WTC11 (cell line): ENCODE measurements at regions not wholly inside any gene's neighbourhood (a gene's known extent, or its start where the extent isn't known, plus 50 kb on each side); places are given as distances from the start of the nearest gene placed in this dataset.

ENCODE experiments used
- ATAC-seq: fragments of 200-7000 bp; cut with Tn5 transposase; 2 replicates; pipeline ENCODE4 v1.10.0; 2021; ENCODE audit warnings: mild to moderate bottlenecking, moderate library complexity
- CTCF ChIA-PET: fragments of 300-600 bp; sonication (Branson Sonifier 250); formaldehyde crosslinking; loops from one replicate; lab custom pipeline; 2021; ENCODE audit warnings: antibody characterized with exemption; lab: Charles Lee
- POLR2A ChIA-PET: fragments of 350-600 bp; sonication (Branson Sonifier 250); formaldehyde crosslinking; loops from one replicate; lab custom pipeline; 2021; ENCODE audit warnings: antibody characterized with exemption; lab: Charles Lee
- DNase-seq: peaks from one replicate; pipeline ENCODE4 v3.0.0; 2021; ENCODE audit warnings: low spot score
- H3K27ac Mint-ChIP-seq: 2 replicates; pipeline ENCODE4 v1.8.0; 2021; ENCODE audit warnings: mixed read lengths
- H3K27me3 Mint-ChIP-seq: 2 replicates; pipeline ENCODE4 v1.8.0; 2021; ENCODE audit warnings: low read depth, mild to moderate bottlenecking, moderate library complexity, mixed read lengths
- H3K36me3 Mint-ChIP-seq: 2 replicates; pipeline ENCODE4 v1.8.0; 2021; ENCODE audit warnings: mixed read lengths
- H3K4me1 Mint-ChIP-seq: 2 replicates; pipeline ENCODE4 v1.8.0; 2022; ENCODE audit warnings: mixed read lengths
- H3K4me3 Mint-ChIP-seq: 2 replicates; pipeline ENCODE4 v1.8.0; 2021; ENCODE audit warnings: mild to moderate bottlenecking, moderate library complexity, mixed read lengths
- H3K9me3 Mint-ChIP-seq: 2 replicates; pipeline ENCODE4 v1.8.0; 2021; ENCODE audit warnings: mixed read lengths
- ATF2 ChIP-seq: sonication (generic); formaldehyde crosslinking; IDR thresholded peaks from 2 replicates; pipeline ENCODE4 v1.8.1; 2022; ENCODE audit warnings: low read depth, missing genetic modification reagents, borderline replicate concordance
- CBFB ChIP-seq: sonication (generic); formaldehyde crosslinking; IDR thresholded peaks from 2 replicates; pipeline ENCODE4 v1.8.1; 2022; ENCODE audit warnings: mild to moderate bottlenecking, low read depth, missing genetic modification reagents
- CREM ChIP-seq: sonication (generic); formaldehyde crosslinking; IDR thresholded peaks from 2 replicates; pipeline ENCODE4 v1.8.1; 2022; ENCODE audit warnings: mild to moderate bottlenecking, missing genetic modification reagents, moderate library complexity
- ERG ChIP-seq: fragments of 250-450 bp; sonication (Bioruptor Pico); IDR thresholded peaks from 2 replicates; pipeline ENCODE4 v1.8.0; 2021; ENCODE audit warnings: mild to moderate bottlenecking
- ETV6 ChIP-seq: sonication (generic); formaldehyde crosslinking; IDR thresholded peaks from 2 replicates; pipeline ENCODE4 v1.8.1; 2022; ENCODE audit warnings: mild to moderate bottlenecking, missing genetic modification reagents
- GTF2I ChIP-seq: fragments of 250-450 bp; sonication (Bioruptor Pico); conservative IDR thresholded peaks from 2 replicates; pipeline ENCODE4 v1.4.0; 2021; ENCODE audit warnings: mild to moderate bottlenecking
- JAZF1 ChIP-seq: fragments of 250-450 bp; sonication (Bioruptor Pico); IDR thresholded peaks from 2 replicates; pipeline ENCODE4 v1.9.0; 2021; ENCODE audit warnings: moderate library complexity, mild to moderate bottlenecking, inconsistent platforms
- MYBL2 ChIP-seq: sonication (generic); formaldehyde crosslinking; IDR thresholded peaks from 2 replicates; pipeline ENCODE4 v1.8.1; 2023; ENCODE audit warnings: mild to moderate bottlenecking, moderate library complexity, missing genetic modification reagents
- NFYB ChIP-seq: sonication (generic); formaldehyde crosslinking; conservative IDR thresholded peaks from 2 replicates; pipeline ENCODE4 v1.8.0; 2022; ENCODE audit warnings: low read depth, missing genetic modification reagents
- PRRX2 ChIP-seq: fragments of 250-450 bp; sonication (Bioruptor Pico); IDR thresholded peaks from 2 replicates; pipeline ENCODE4 v1.8.0; 2021; ENCODE audit warnings: mild to moderate bottlenecking
- RORB ChIP-seq: fragments of 250-450 bp; sonication (Bioruptor Pico); IDR thresholded peaks from 2 replicates; pipeline ENCODE4 v1.9.0; 2021; ENCODE audit warnings: mild to moderate bottlenecking
- SP1 ChIP-seq: sonication (generic); formaldehyde crosslinking; conservative IDR thresholded peaks from 2 replicates; pipeline ENCODE4 v1.8.1; 2022; ENCODE audit warnings: missing genetic modification reagents
- TCF7 ChIP-seq: sonication (generic); formaldehyde crosslinking; IDR thresholded peaks from 2 replicates; pipeline ENCODE4 v1.8.0; 2022; ENCODE audit warnings: mild to moderate bottlenecking, low read depth, missing genetic modification reagents, moderate library complexity
- ZBTB43 ChIP-seq: sonication (generic); formaldehyde crosslinking; IDR thresholded peaks from 2 replicates; pipeline ENCODE4 v1.8.1; 2023; ENCODE audit warnings: mild to moderate bottlenecking, missing genetic modification reagents
- ZNF121 ChIP-seq: sonication (generic); formaldehyde crosslinking; IDR thresholded peaks from 2 replicates; pipeline ENCODE4 v1.8.0; 2023; ENCODE audit warnings: missing genetic modification reagents
- ZNF396 ChIP-seq: fragments of 250-450 bp; sonication (Bioruptor Pico); IDR thresholded peaks from 2 replicates; pipeline ENCODE4 v1.8.0; 2021; ENCODE audit warnings: mild to moderate bottlenecking, moderate library complexity, borderline replicate concordance
- ZNF512 ChIP-seq: sonication (generic); formaldehyde crosslinking; IDR thresholded peaks from 2 replicates; pipeline ENCODE4 v1.8.1; 2022; ENCODE audit warnings: missing genetic modification reagents, borderline replicate concordance
- TF ChIP-seq, protein P1 (sequence below): fragments of 250-450 bp; sonication (Bioruptor Pico); conservative IDR thresholded peaks from 2 replicates; pipeline ENCODE4 v1.9.0; 2021; ENCODE audit warnings: mild to moderate bottlenecking
- TF ChIP-seq, protein P2 (sequence below): sonication (generic); formaldehyde crosslinking; IDR thresholded peaks from 2 replicates; pipeline ENCODE4 v1.8.1; 2023; ENCODE audit warnings: mild to moderate bottlenecking, missing genetic modification reagents, borderline replicate concordance
- TF ChIP-seq, protein P3 (sequence below): sonication (generic); formaldehyde crosslinking; conservative IDR thresholded peaks from 2 replicates; pipeline ENCODE4 v1.8.1; 2022; ENCODE audit warnings: mild to moderate bottlenecking, missing genetic modification reagents
- TF ChIP-seq, protein P4 (sequence below): sonication (generic); formaldehyde crosslinking; IDR thresholded peaks from 2 replicates; pipeline ENCODE4 v1.8.0; 2023; ENCODE audit warnings: missing genetic modification reagents

DNA sequence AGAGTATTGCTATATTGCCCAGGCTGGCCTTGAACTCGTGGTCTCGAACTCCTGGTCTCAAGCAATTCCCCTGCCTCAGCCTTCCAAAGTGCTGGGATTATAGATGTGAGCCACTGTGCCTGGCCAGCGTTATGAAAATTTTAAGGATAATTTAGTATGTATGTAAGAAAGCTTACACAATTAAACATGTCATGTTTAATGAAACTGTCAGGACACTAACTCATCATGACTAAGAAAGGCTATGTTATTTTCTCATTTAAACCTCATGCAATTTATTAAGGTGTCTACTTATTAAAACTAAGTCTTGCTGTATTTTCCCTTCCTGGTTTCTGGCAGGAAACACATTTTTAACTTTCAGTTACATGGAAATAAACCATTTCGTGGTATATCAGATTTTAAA, 106.8 kb upstream of the ATP10A start (continued):
- TF ChIP-seq CBFB (no peak), TCF7 (CRISPR knock-in tag) (no peak), PRRX2 (CRISPR knock-in tag) (no peak), GTF2I (CRISPR knock-in tag) (no peak), JAZF1 (CRISPR knock-in tag) (no peak)

DNA sequence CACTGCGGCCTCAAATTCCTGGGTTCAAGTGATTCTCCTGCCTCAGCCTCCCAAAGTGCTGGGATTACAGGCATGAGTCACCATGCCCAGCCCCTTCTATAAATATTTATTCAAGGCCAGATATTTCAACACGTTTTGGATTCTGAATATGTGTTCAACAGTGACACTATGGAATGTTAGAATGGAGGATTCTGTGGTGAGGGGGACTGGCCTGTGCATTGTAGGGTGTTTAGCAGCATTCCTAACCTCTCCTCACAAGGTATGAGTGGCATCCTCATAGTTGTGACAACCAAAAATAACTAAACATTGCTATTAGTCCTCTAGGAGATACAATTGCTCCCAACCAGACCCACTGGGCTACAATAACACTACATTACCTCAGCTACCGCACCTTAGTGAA, 104.0 kb upstream of the ATP10A start:
- no peaks in the 10 kb centered on the region for H3K27me3 Mint-ChIP-seq
- H3K4me3 Mint-ChIP-seq: no peak overlapping the region
- no peak for ATAC-seq
- no peak overlapping the region for H3K27ac Mint-ChIP-seq
- H3K4me1 Mint-ChIP-seq: peaks cover 7% of the 10 kb centered on the region; the same call in 1 of the 2 replicates
- no peak for DNase-seq
- H3K36me3 Mint-ChIP-seq: no peaks in the 10 kb centered on the region
- TF ChIP-seq ZBTB43 (CRISPR knock-in tag) (no peak), ZNF396 (CRISPR knock-in tag) (no peak), ATF2 (CRISPR knock-in tag) (no peak), RORB (CRISPR knock-in tag) (no peak), CREM (CRISPR knock-in tag) (no peak), GTF2I (CRISPR knock-in tag) (no peak), ERG (CRISPR knock-in tag) (no peak), ZNF121 (CRISPR knock-in tag) (no peak), SP1 (CRISPR knock-in tag) (no peak), ZNF512 (CRISPR knock-in tag) (no peak), MYBL2 (CRISPR knock-in tag) (no peak), NFYB (CRISPR knock-in tag) (no peak), ETV6 (CRISPR knock-in tag) (no peak)
- TF ChIP-seq, protein P1, sequence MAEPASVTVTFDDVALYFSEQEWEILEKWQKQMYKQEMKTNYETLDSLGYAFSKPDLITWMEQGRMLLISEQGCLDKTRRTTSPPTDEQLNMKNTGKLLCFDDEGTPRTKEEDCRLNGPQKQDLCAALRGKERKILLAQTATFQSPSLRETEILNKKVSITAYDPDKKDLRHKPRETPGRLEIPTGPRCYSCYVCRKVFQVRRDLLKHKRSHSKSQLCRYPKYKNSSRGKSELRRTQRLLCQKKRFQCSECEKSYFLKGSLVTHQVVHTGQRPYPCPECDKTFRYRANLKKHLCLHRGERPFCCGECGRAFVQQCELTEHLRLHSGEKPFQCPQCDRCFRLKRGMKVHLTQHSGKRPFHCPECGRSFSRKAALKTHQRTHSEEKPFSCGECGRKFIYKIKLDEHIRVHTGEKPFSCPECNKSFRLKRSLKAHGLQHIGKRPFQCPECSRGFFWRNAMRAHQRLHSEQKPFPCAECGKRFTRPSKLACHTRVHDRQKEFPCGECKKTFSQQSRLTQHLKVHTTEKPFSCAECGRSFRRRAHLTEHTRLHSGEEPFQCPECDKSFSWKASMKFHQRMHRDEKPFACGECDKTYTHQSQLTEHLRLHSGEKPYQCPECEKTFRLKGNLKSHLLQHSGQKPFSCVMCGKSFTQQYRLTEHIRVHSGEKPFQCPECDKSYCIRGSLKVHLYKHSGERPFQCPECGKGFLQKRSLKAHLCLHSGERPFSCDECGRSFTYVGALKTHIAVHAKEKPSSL (CRISPR knock-in tag): no peak
- TF ChIP-seq, protein P2, sequence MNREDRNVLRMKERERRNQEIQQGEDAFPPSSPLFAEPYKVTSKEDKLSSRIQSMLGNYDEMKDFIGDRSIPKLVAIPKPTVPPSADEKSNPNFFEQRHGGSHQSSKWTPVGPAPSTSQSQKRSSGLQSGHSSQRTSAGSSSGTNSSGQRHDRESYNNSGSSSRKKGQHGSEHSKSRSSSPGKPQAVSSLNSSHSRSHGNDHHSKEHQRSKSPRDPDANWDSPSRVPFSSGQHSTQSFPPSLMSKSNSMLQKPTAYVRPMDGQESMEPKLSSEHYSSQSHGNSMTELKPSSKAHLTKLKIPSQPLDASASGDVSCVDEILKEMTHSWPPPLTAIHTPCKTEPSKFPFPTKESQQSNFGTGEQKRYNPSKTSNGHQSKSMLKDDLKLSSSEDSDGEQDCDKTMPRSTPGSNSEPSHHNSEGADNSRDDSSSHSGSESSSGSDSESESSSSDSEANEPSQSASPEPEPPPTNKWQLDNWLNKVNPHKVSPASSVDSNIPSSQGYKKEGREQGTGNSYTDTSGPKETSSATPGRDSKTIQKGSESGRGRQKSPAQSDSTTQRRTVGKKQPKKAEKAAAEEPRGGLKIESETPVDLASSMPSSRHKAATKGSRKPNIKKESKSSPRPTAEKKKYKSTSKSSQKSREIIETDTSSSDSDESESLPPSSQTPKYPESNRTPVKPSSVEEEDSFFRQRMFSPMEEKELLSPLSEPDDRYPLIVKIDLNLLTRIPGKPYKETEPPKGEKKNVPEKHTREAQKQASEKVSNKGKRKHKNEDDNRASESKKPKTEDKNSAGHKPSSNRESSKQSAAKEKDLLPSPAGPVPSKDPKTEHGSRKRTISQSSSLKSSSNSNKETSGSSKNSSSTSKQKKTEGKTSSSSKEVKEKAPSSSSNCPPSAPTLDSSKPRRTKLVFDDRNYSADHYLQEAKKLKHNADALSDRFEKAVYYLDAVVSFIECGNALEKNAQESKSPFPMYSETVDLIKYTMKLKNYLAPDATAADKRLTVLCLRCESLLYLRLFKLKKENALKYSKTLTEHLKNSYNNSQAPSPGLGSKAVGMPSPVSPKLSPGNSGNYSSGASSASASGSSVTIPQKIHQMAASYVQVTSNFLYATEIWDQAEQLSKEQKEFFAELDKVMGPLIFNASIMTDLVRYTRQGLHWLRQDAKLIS (CRISPR knock-in tag): no peak
- TF ChIP-seq, protein P3, sequence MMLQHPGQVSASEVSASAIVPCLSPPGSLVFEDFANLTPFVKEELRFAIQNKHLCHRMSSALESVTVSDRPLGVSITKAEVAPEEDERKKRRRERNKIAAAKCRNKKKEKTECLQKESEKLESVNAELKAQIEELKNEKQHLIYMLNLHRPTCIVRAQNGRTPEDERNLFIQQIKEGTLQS (CRISPR knock-in tag): no peak
- TF ChIP-seq, protein P4, sequence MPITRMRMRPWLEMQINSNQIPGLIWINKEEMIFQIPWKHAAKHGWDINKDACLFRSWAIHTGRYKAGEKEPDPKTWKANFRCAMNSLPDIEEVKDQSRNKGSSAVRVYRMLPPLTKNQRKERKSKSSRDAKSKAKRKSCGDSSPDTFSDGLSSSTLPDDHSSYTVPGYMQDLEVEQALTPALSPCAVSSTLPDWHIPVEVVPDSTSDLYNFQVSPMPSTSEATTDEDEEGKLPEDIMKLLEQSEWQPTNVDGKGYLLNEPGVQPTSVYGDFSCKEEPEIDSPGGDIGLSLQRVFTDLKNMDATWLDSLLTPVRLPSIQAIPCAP: no peak
- TF ChIP-seq, all 79 proteins: peak for 0
- CTCF ChIA-PET: no interaction called here
- H3K9me3 Mint-ChIP-seq: peaks cover 10% of the 10 kb centered on the region
- POLR2A ChIA-PET: no interaction called here
